SU-DHL-6 (cell line): ENCODE measurements at regions not wholly inside any gene's neighbourhood (a gene's known extent, or its start where the extent isn't known, plus 50 kb on each side); places are given as distances from the start of the nearest gene placed in this dataset.

Source experiments
- H2AFZ ChIP-seq: fragments of 200-600 bp; sonication (generic); 2 replicates; pipeline ENCODE4 v1.6.1; 2014; ENCODE audit warnings: low read depth, mild to moderate bottlenecking, moderate library complexity, mixed read lengths, antibody characterized with exemption, low read length; ENCODE audit not compliant: severe bottlenecking
- H3F3A ChIP-seq: fragments of 200-600 bp; shearing (Covaris generic); 2 replicates; pipeline ENCODE4 v1.6.0; 2016; ENCODE audit warnings: antibody characterized with exemption, mild to moderate bottlenecking; ENCODE audit not compliant: insufficient read depth
- H3K27ac ChIP-seq: fragments of 200-600 bp; sonication (generic); 2 replicates; pipeline ENCODE4 v1.5.1; 2016; ENCODE audit warnings: low read depth, mild to moderate bottlenecking, low read length, moderate library complexity, mixed read lengths
- H3K27me3 ChIP-seq: fragments of 200-600 bp; sonication (generic), shearing (Covaris generic); 2 replicates; pipeline ENCODE4 v1.6.0; 2014; ENCODE audit warnings: mild to moderate bottlenecking, low read length
- H3K36me3 ChIP-seq: fragments of 200-600 bp; sonication (generic); 2 replicates; pipeline ENCODE4 v1.6.1; 2014; ENCODE audit warnings: mild to moderate bottlenecking, low read length, mixed read lengths
- H3K4me2 ChIP-seq: fragments of 300-600, 200-600 bp; shearing (Covaris generic), sonication (generic); 2 replicates; pipeline ENCODE4 v1.6.0; 2014; ENCODE audit warnings: low read length, low read depth, mild to moderate bottlenecking; ENCODE audit not compliant: poor library complexity, severe bottlenecking
- H3K4me3 ChIP-seq: fragments of 200-600 bp; sonication (generic); 2 replicates; pipeline ENCODE4 v1.5.1; 2014; ENCODE audit warnings: antibody characterized with exemption, low read length, mild to moderate bottlenecking, mixed read lengths; ENCODE audit not compliant: insufficient read depth, poor library complexity, severe bottlenecking
- H3K79me2 ChIP-seq: fragments of 200-600 bp; sonication (generic); 2 replicates; pipeline ENCODE4 v1.6.1; 2014; ENCODE audit warnings: mild to moderate bottlenecking, low read length, moderate library complexity; ENCODE audit not compliant: insufficient read depth
- H3K9ac ChIP-seq: fragments of 200-600 bp; sonication (generic); 2 replicates; pipeline ENCODE4 v1.7.0; 2014; ENCODE audit warnings: mild to moderate bottlenecking, low read length
- H3K9me2 ChIP-seq: fragments of 200-600 bp; sonication (generic); replicated peaks from 2 replicates; pipeline ENCODE4 v1.6.1; 2014; ENCODE audit warnings: low read length; ENCODE audit not compliant: insufficient read depth
- H3K9me3 ChIP-seq: fragments of 200-600 bp; sonication (generic); 2 replicates; pipeline ENCODE4 v1.6.1; 2014; ENCODE audit warnings: low read length, mixed read lengths; ENCODE audit not compliant: insufficient read depth
- H4K20me1 ChIP-seq: fragments of 200-600 bp; sonication (generic); 2 replicates; pipeline ENCODE4 v1.6.1; 2014; ENCODE audit warnings: low read depth, mild to moderate bottlenecking, antibody characterized with exemption, low read length, moderate library complexity, mixed read lengths
- CTCF ChIP-seq: fragments of 200-600 bp; sonication (generic); IDR thresholded peaks from one replicate; pipeline ENCODE4 v1.5.1; 2017; ENCODE audit warnings: antibody characterized with exemption, mild to moderate bottlenecking, low read length, moderate library complexity; ENCODE audit not compliant: insufficient read depth, poor library complexity, severe bottlenecking
- EZH2phosphoT487 ChIP-seq: fragments of 200-600 bp; sonication (generic), shearing (Covaris generic); conservative IDR thresholded peaks from 2 replicates; pipeline ENCODE4 v1.6.1; 2018; ENCODE audit warnings: mild to moderate bottlenecking, antibody characterized with exemption, low read length, moderate library complexity, mixed read lengths

DNA sequence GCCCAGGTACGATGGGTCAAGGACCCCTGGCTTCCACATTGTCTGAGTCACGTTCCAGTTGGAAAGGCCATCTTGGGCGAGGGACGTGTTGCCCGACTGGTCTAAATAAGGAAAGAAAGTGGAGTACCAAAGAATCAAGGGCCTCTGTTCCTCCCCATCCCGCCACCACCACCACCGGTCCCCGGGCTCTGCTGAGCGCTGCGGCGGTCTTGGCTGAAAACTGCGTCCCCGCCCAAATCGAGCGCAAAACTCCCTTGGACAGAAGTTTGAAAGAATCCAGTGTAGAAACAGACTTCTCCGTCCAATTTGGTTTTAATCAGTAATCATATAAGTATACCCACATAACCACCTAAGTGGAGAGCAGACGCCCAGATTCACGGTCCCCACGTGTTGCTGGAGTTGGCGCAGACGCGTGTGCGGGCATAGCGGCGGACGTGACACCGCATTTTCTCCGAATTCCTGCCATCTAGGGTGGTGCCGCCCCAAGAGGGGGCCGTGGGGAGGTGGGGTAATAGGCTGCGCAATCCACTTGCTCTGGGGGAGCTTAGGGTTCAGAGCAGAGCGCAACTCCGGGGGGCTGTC, 243.8 kb upstream of the TOPAZ1 start:
- no peaks in the 10 kb centered on the region for H3K9me2 ChIP-seq
- no peaks in the 10 kb centered on the region for H3K36me3 ChIP-seq
- peak overlapping the region; percentile 75 for H3K9ac ChIP-seq
- no peak for TF ChIP-seq EZH2phosphoT487
- TF ChIP-seq CTCF, result no peak
- peaks cover 36% of the 10 kb centered on the region for H3K79me2 ChIP-seq
- peak overlapping the region; percentile 80 for H2AFZ ChIP-seq
- peaks cover 27% of the 10 kb centered on the region; the same call in 1 of the 2 replicates for H3F3A ChIP-seq
- H3K27ac ChIP-seq, result peak overlapping the region; percentile 79
- no peaks in the 10 kb centered on the region for H3K27me3 ChIP-seq
- H3K4me2 ChIP-seq, result peak overlapping the region; percentile 89
- no peaks in the 10 kb centered on the region; the same call in 1 of the 2 replicates for H4K20me1 ChIP-seq
- no peaks in the 10 kb centered on the region for H3K9me3 ChIP-seq
- H3K4me3 ChIP-seq, result peak overlapping the region; percentile 65

GRCh38 chr3:43998370-43998835, 243.3 kb upstream of the TOPAZ1 start:
- peak overlapping the region; percentile 79 for H3K27ac ChIP-seq
- TF ChIP-seq CTCF (no peak), EZH2phosphoT487 (no peak)
- peak overlapping the region; percentile 65 for H3K4me3 ChIP-seq

DNA sequence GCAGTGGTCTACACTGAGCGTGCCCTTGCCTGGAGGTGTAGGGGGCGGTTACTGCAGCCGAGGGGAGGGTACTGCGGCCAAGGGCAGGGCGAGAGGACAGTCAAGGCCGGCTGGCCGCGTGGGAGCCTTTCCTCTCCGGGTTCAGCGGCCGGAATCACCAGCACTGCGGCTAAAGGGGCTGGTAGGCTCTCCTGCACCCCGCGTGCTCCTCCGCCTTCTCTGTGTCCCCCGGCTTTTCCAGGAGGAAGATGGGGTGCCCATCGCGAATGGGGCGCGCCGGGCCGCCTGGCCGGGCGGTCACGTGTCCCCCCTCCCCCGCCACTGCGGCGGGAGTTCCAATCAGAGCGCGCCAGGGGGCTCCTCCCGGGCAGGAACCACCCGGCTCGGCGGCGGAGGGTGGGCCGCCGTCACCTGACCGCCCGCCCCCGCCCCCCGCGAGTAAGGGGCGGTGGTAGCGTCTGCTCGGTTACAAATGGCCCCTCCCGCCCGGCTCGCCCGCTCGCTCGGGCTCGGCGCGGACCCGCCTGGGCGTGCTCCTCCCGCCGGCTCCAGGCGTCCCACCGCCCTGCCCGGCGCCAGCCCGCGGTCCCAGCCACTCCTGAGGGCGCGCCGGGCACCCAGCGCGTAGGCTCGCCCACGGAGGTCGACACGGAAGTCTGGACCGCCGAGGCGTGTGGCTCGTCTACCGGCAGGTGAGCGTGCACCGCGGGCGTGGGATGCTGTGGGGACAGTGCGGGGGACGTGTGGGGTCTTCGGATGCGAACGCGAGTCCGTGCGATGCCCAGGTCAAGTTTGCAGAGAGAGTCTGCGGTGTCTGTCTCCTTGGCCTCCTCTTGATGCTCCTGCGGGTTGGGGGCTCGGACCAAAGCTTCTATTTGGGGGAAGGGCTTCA, 242.6 kb upstream of the TOPAZ1 start:
- H3K9me3 ChIP-seq, result no peaks in the 10 kb centered on the region
- H3K9ac ChIP-seq, result peak overlapping the region; percentile 75
- peak overlapping the region; percentile 79 for H3K27ac ChIP-seq
- H3K36me3 ChIP-seq, result no peaks in the 10 kb centered on the region
- H3K79me2 ChIP-seq, result peaks cover 46% of the 10 kb centered on the region
- peak overlapping the region; percentile 65 for H3K4me3 ChIP-seq
- H3K4me2 ChIP-seq, result peak overlapping the region; percentile 89
- H4K20me1 ChIP-seq, result no peaks in the 10 kb centered on the region; the same call in 1 of the 2 replicates
- TF ChIP-seq EZH2phosphoT487, result no peak
- TF ChIP-seq CTCF, result no peak
- H3K27me3 ChIP-seq, result no peaks in the 10 kb centered on the region
- H3F3A ChIP-seq, result peaks cover 26% of the 10 kb centered on the region; the same call in 1 of the 2 replicates
- H2AFZ ChIP-seq, result peak overlapping the region; percentile 80
- H3K9me2 ChIP-seq, result no peaks in the 10 kb centered on the region

More at GRCh38 chr3:43998370-43998835, 243.3 kb upstream of the TOPAZ1 start:
- H4K20me1 ChIP-seq, result no peaks in the 10 kb centered on the region; the same call in 1 of the 2 replicates
- no peaks in the 10 kb centered on the region for H3K9me3 ChIP-seq
- no peaks in the 10 kb centered on the region for H3K27me3 ChIP-seq
- H3K9ac ChIP-seq, result peak overlapping the region; percentile 75
- H2AFZ ChIP-seq, result peak overlapping the region; percentile 80
- peaks cover 39% of the 10 kb centered on the region for H3K79me2 ChIP-seq
- H3K4me2 ChIP-seq, result peak overlapping the region; percentile 89
- peaks cover 27% of the 10 kb centered on the region; the same call in 1 of the 2 replicates for H3F3A ChIP-seq
- H3K9me2 ChIP-seq, result no peaks in the 10 kb centered on the region
- no peaks in the 10 kb centered on the region for H3K36me3 ChIP-seq
